DMS53 treated with DMSO at 0.1 percent for 48 hours (cell line): ENCODE measurements at regions not wholly inside any gene's neighbourhood (a gene's known extent, or its start where the extent isn't known, plus 50 kb on each side); places are given as distances from the start of the nearest gene placed in this dataset.
"Not testable (repeated sequence)": the region's sequence is repeated elsewhere in the genome, so short reads cannot be mapped to it uniquely, and the experiment has no call there.

Experiments used
- DNase-seq: peaks from one replicate; lab custom pipeline; 2025; ENCODE audit not compliant: unreplicated experiment; lab: John Stamatoyannopoulos, UW

GRCh38 chr12:115375186-115375991 lies 691.4 kb upstream of the TBX3 start:
- DNase-seq: no peak

GRCh38 chr12:115374480-115375185 lies 690.7 kb upstream of the TBX3 start:
- no peak for DNase-seq

- no peak for DNase-seq
Observed at GRCh38 chr12:115371711-115372110, 687.7 kb upstream of the TBX3 start.

- no peak for DNase-seq
Observed at GRCh38 chr12:115370650-115371049, 686.7 kb upstream of the TBX3 start.

- DNase-seq: no peak
Observed at GRCh38 chr12:115370207-115370606, 686.2 kb upstream of the TBX3 start.

GRCh38 chr12:115366277-115366676 lies 682.3 kb upstream of the TBX3 start:
- not testable (repeated sequence) for DNase-seq

- DNase-seq: not testable (repeated sequence)
Observed at GRCh38 chr12:115365765-115366164, 681.8 kb upstream of the TBX3 start.

GRCh38 chr12:115364921-115365320 lies 680.9 kb upstream of the TBX3 start:
- no peak for DNase-seq

GRCh38 chr12:115362339-115362976 lies 678.5 kb upstream of the TBX3 start:
- DNase-seq: no peak

GRCh38 chr12:115357681-115358080 lies 673.7 kb upstream of the TBX3 start:
- DNase-seq: no peak

- DNase-seq: no peak
Observed at GRCh38 chr12:115355301-115355700, 671.3 kb upstream of the TBX3 start.

- DNase-seq: no peak
Observed at GRCh38 chr12:115354007-115354890, 670.3 kb upstream of the TBX3 start.

- DNase-seq: no peak
Observed at GRCh38 chr12:115353467-115353866, 669.5 kb upstream of the TBX3 start.

GRCh38 chr12:115351514-115352077 lies 667.6 kb upstream of the TBX3 start:
- no peak for DNase-seq

- DNase-seq: no peak
Observed at GRCh38 chr12:115349711-115350110, 665.7 kb upstream of the TBX3 start.

- DNase-seq: no peak
Observed at GRCh38 chr12:115348301-115348700, 664.3 kb upstream of the TBX3 start.

GRCh38 chr12:115343601-115344000 lies 659.6 kb upstream of the TBX3 start:
- no peak for DNase-seq

- no peak for DNase-seq
Observed at GRCh38 chr12:115343008-115343407, 659.0 kb upstream of the TBX3 start.

- DNase-seq: no peak
Observed at GRCh38 chr12:115341442-115341841, 657.5 kb upstream of the TBX3 start.

- no peak for DNase-seq
Observed at GRCh38 chr12:115338566-115339294, 654.8 kb upstream of the TBX3 start.
